Hepatocyte (in vitro differentiated cells): ENCODE measurements at regions not wholly inside any gene's neighbourhood (a gene's known extent, or its start where the extent isn't known, plus 50 kb on each side); places are given as distances from the start of the nearest gene placed in this dataset.

Experiments
- CTCF ChIP-seq: fragments of 200-600 bp; sonication (generic); IDR thresholded peaks from 2 replicates; pipeline ENCODE4 v1.5.1; 2016; ENCODE audit warnings: antibody characterized with exemption, mild to moderate bottlenecking; ENCODE audit not compliant: poor library complexity
- EZH2 ChIP-seq: fragments of 200-600 bp; sonication (generic); IDR thresholded peaks from 2 replicates; pipeline ENCODE4 v1.6.1; 2016; ENCODE audit warnings: antibody characterized with exemption, mild to moderate bottlenecking, borderline replicate concordance
- EZH2phosphoT487 ChIP-seq: fragments of 200-600 bp; sonication (generic); IDR thresholded peaks from one replicate; pipeline ENCODE4 v1.6.1; 2018; ENCODE audit warnings: antibody characterized with exemption, mild to moderate bottlenecking, low read depth, moderate library complexity; ENCODE audit not compliant: unreplicated experiment, severe bottlenecking

GRCh38 chr12:105835580-105836241 is 303.0 kb downstream of the NUAK1 start:
- TF ChIP-seq CTCF (no peak), EZH2phosphoT487 (no peak), EZH2 (no peak)
